ENCODE measurements at regions not wholly inside any gene's neighbourhood (a gene's known extent, or its start where the extent isn't known, plus 50 kb on each side); places are given as distances from the start of the nearest gene placed in this dataset.

- H3K27me3 ChIP-seq: no peaks in the 10 kb centered on the region
- DNase-seq (no peak), ATAC-seq (ENCODE audit: low FRiP score in 2 of 2) (no peak)
- no peak overlapping the region for H3K4me3 ChIP-seq
- WGBS, 2 donors: 52 to 56% methylated on average over 1 of the region's 1 CpG
- H3K4me1 ChIP-seq: no peaks in the 10 kb centered on the region
- no peaks in the 10 kb centered on the region for H3K9me3 ChIP-seq
- TF ChIP-seq EP300 (IDR thresholded peaks at IDR 0.05) (no peak), POLR2AphosphoS5 (IDR thresholded peaks at IDR 0.05) (no peak), POLR2A (IDR thresholded peaks at IDR 0.05) (no peak), CTCF (IDR thresholded peaks at IDR 0.05) (no peak)
- H3K27ac ChIP-seq: no peak overlapping the region
- H3K36me3 ChIP-seq: no peaks in the 10 kb centered on the region
These were observed 297.6 kb upstream of the NRXN1 start for GRCh38 chr2:51329512-51329911.

GRCh38 chr2:51324051-51324450 lies 292.1 kb upstream of the NRXN1 start:
- Histone ChIP-seq H3K9me3 (no peaks in the 10 kb centered on the region), H3K4me3 (no peak overlapping the region), H3K27ac (no peak overlapping the region), H3K36me3 (no peaks in the 10 kb centered on the region), H3K4me1 (no peaks in the 10 kb centered on the region), H3K27me3 (no peaks in the 10 kb centered on the region)
- 65 to 77% methylated on average over 4 of the region's 4 CpGs for WGBS, 2 donors
- no peak for DNase-seq
- no peak for ATAC-seq (ENCODE audit: low FRiP score in 2 of 2)
- TF ChIP-seq POLR2AphosphoS5 (IDR thresholded peaks at IDR 0.05): no peak
- no peak for TF ChIP-seq EP300 (IDR thresholded peaks at IDR 0.05)
- no peak for TF ChIP-seq POLR2A (IDR thresholded peaks at IDR 0.05)
- TF ChIP-seq CTCF (IDR thresholded peaks at IDR 0.05): no peak

- no peaks in the 10 kb centered on the region for H3K27me3 ChIP-seq
- no peak for ATAC-seq (ENCODE audit: low FRiP score in 2 of 2)
- no peak overlapping the region for H3K27ac ChIP-seq
- TF ChIP-seq POLR2AphosphoS5 (IDR thresholded peaks at IDR 0.05) (no peak), POLR2A (IDR thresholded peaks at IDR 0.05) (no peak), EP300 (IDR thresholded peaks at IDR 0.05) (no peak), CTCF (IDR thresholded peaks at IDR 0.05) (no peak)
- H3K9me3 ChIP-seq: no peaks in the 10 kb centered on the region
- DNase-seq: no peak
- H3K36me3 ChIP-seq: no peaks in the 10 kb centered on the region
- WGBS, 2 donors: 90 to 100% methylated on average over 1 of the region's 1 CpG
- H3K4me3 ChIP-seq: no peak overlapping the region
- H3K4me1 ChIP-seq: no peaks in the 10 kb centered on the region
These were observed 290.7 kb upstream of the NRXN1 start for GRCh38 chr2:51322613-51323012.

GRCh38 chr2:51304311-51304710 lies 272.4 kb upstream of the NRXN1 start:
- DNase-seq (no peak), ATAC-seq (ENCODE audit: low FRiP score in 2 of 2) (no peak)
- H3K4me3 ChIP-seq: no peak overlapping the region
- no peaks in the 10 kb centered on the region for H3K36me3 ChIP-seq
- no peak overlapping the region for H3K27ac ChIP-seq
- no peaks in the 10 kb centered on the region for H3K9me3 ChIP-seq
- H3K4me1 ChIP-seq: no peaks in the 10 kb centered on the region
- WGBS, 2 donors: 55 to 74% methylated on average over 1 of the region's 1 CpG
- H3K27me3 ChIP-seq: no peaks in the 10 kb centered on the region
- TF ChIP-seq POLR2A (IDR thresholded peaks at IDR 0.05) (no peak), POLR2AphosphoS5 (IDR thresholded peaks at IDR 0.05) (no peak), EP300 (IDR thresholded peaks at IDR 0.05) (no peak), CTCF (IDR thresholded peaks at IDR 0.05) (no peak)

- no peak for DNase-seq
- no peak overlapping the region for H3K4me3 ChIP-seq
- ATAC-seq (ENCODE audit: low FRiP score in 2 of 2): no peak
- no peak overlapping the region for H3K27ac ChIP-seq
- no peak for TF ChIP-seq POLR2A (IDR thresholded peaks at IDR 0.05)
- TF ChIP-seq EP300 (IDR thresholded peaks at IDR 0.05): no peak
- TF ChIP-seq POLR2AphosphoS5 (IDR thresholded peaks at IDR 0.05): no peak
- no peak for TF ChIP-seq CTCF (IDR thresholded peaks at IDR 0.05)
- no peaks in the 10 kb centered on the region for H3K9me3 ChIP-seq
- no peaks in the 10 kb centered on the region for H3K36me3 ChIP-seq
- no peaks in the 10 kb centered on the region for H3K27me3 ChIP-seq
- no peaks in the 10 kb centered on the region for H3K4me1 ChIP-seq
- 86 to 90% methylated on average over 4 of the region's 4 CpGs for WGBS, 2 donors
These were observed 269.4 kb upstream of the NRXN1 start for GRCh38 chr2:51301381-51301780.
